ENCODE measurements at regions not wholly inside any gene's neighbourhood (a gene's known extent, or its start where the extent isn't known, plus 50 kb on each side); places are given as distances from the start of the nearest gene placed in this dataset.
"Not testable (repeated sequence)": the region's sequence is repeated elsewhere in the genome, so short reads cannot be mapped to it uniquely, and the experiment has no call there.

- not testable (repeated sequence) for H3K4me2 ChIP-seq (ENCODE audit: extremely low read depth, insufficient read depth, low read length); H4K20me1 ChIP-seq (ENCODE audit: control insufficient read depth, extremely low read depth, insufficient read depth, low read length); H3K4me1 ChIP-seq (ENCODE audit: control insufficient read depth, extremely low read depth, insufficient read depth, low read length); H3K9me3 ChIP-seq (ENCODE audit: control insufficient read depth, insufficient read depth, low read depth, low read length); H3K27me3 ChIP-seq (ENCODE audit: control insufficient read depth, insufficient read depth, low read length); H3K79me2 ChIP-seq (ENCODE audit: control insufficient read depth, insufficient read depth, low read length); H3K9ac ChIP-seq (ENCODE audit: insufficient read depth, low read length); H3K4me3 ChIP-seq (replicated peaks in 1 of 4; ENCODE audit: control extremely low read depth in 1 of 4, insufficient read depth in 1 of 4, low read depth in 3 of 4, low read length in 4 of 4); DNase-seq (ENCODE audit: low read depth in 2 of 2); H3K27ac ChIP-seq (ENCODE audit: insufficient read depth, low read length); H3K36me3 ChIP-seq (ENCODE audit: control insufficient read depth, insufficient read depth, low read length); H2AFZ ChIP-seq (ENCODE audit: low read length)
Measured at GRCh38 chr7:6995493-6996289, 169.6 kb upstream of the CCZ1B start.

GRCh38 chr7:6999067-6999666 lies 173.1 kb upstream of the CCZ1B start:
- H3K9ac ChIP-seq (ENCODE audit: insufficient read depth, low read length); H3K27ac ChIP-seq (ENCODE audit: insufficient read depth, low read length); H3K4me1 ChIP-seq (ENCODE audit: control insufficient read depth, extremely low read depth, insufficient read depth, low read length); H3K9me3 ChIP-seq (ENCODE audit: control insufficient read depth, insufficient read depth, low read depth, low read length); H3K27me3 ChIP-seq (ENCODE audit: control insufficient read depth, insufficient read depth, low read length); H3K4me2 ChIP-seq (ENCODE audit: extremely low read depth, insufficient read depth, low read length); DNase-seq (ENCODE audit: low read depth in 2 of 2); H3K79me2 ChIP-seq (ENCODE audit: control insufficient read depth, insufficient read depth, low read length); H3K4me3 ChIP-seq (replicated peaks in 1 of 4; ENCODE audit: control extremely low read depth in 1 of 4, insufficient read depth in 1 of 4, low read depth in 3 of 4, low read length in 4 of 4); H3K36me3 ChIP-seq (ENCODE audit: control insufficient read depth, insufficient read depth, low read length); H4K20me1 ChIP-seq (ENCODE audit: control insufficient read depth, extremely low read depth, insufficient read depth, low read length); H2AFZ ChIP-seq (ENCODE audit: low read length): not testable (repeated sequence)

DNA sequence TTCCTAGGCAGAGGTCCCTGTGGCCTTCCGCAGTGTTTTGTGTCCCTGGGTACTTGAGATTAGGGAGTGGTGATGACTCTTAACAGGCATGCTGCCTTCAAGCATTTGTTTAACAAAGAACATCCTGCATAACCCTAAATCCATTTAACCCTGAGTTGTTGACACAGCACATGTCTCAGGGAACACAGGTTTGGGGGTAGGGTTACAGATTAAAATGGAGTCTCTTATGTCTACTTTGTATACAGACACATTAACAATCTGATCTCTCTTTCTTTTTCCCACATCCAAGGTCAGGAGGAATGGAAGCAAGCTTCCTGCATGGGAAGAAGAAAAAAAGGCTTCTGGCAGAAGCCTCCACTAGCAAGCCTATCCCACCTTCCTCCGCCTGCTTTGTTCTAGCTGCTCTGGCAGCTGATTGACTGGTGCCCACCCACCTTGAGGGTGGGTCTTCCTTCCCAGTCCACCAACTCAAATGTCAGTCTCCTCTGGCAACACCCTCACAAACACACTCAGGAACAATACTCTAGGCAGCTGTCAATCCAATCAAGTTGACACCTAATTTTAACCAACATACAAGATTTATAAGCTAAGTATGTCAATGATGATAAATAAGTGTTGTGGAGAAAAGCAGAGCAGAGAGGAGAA lies 176.5 kb upstream of the CCZ1B start:
- no peaks in the 10 kb centered on the region for H3K27me3 ChIP-seq (ENCODE audit: control insufficient read depth, insufficient read depth, low read length)
- DNase-seq (ENCODE audit: low read depth in 2 of 2) = no peak

More for the DNA sequence above, 176.5 kb upstream of the CCZ1B start:
- H3K4me3 ChIP-seq (replicated peaks in 1 of 4; ENCODE audit: control extremely low read depth in 1 of 4, insufficient read depth in 1 of 4, low read depth in 3 of 4, low read length in 4 of 4) = no peak overlapping the region
- no peaks in the 10 kb centered on the region for H3K4me1 ChIP-seq (ENCODE audit: control insufficient read depth, extremely low read depth, insufficient read depth, low read length)
- H3K79me2 ChIP-seq (ENCODE audit: control insufficient read depth, insufficient read depth, low read length) = no peaks in the 10 kb centered on the region
- TF ChIP-seq EZH2 (IDR thresholded peaks at IDR 0.05; ENCODE audit: low read length, missing control alignments) (no peak), CTCF (conservative IDR thresholded peaks at IDR 0.05 in 1 of 2, IDR thresholded peaks at IDR 0.05 in 1 of 2; ENCODE audit: low read depth in 1 of 2, low read length in 2 of 2) (no peak)
- no peak overlapping the region for H3K9ac ChIP-seq (ENCODE audit: insufficient read depth, low read length)
- no peaks in the 10 kb centered on the region for H3K36me3 ChIP-seq (ENCODE audit: control insufficient read depth, insufficient read depth, low read length)
- H2AFZ ChIP-seq (ENCODE audit: low read length) = no peak overlapping the region
- H4K20me1 ChIP-seq (ENCODE audit: control insufficient read depth, extremely low read depth, insufficient read depth, low read length) = no peaks in the 10 kb centered on the region
- H3K4me2 ChIP-seq (ENCODE audit: extremely low read depth, insufficient read depth, low read length) = no peak overlapping the region
- no peak overlapping the region for H3K27ac ChIP-seq (ENCODE audit: insufficient read depth, low read length)
- H3K9me3 ChIP-seq (ENCODE audit: control insufficient read depth, insufficient read depth, low read depth, low read length) = no peaks in the 10 kb centered on the region

All from fibroblast of lung (primary cell).